Uterus (tissue), 2 donors: ENCODE measurements at regions not wholly inside any gene's neighbourhood (a gene's known extent, or its start where the extent isn't known, plus 50 kb on each side); places are given as distances from the start of the nearest gene placed in this dataset.

Experiments used
- CTCF ChIP-seq, 4 experiments: fragments of 200-600 bp in 2 of 4; fragments of 450-650 bp in 2 of 4; sonication (generic) in 2 of 4; IDR thresholded peaks; one replicate each; pipeline ENCODE4 v1.5.1; 2016 to 2019; ENCODE audit warnings: antibody characterized with exemption in 4 of 4, mild to moderate bottlenecking in 2 of 4, moderate library complexity in 1 of 4
- POLR2A ChIP-seq, 2 donors: fragments of 450-650 bp; IDR thresholded peaks; one replicate each; pipeline ENCODE4 v1.6.1; 2016; ENCODE audit warnings: antibody characterized with exemption in 2 of 2, mild to moderate bottlenecking in 1 of 2, moderate library complexity in 1 of 2

DNA sequence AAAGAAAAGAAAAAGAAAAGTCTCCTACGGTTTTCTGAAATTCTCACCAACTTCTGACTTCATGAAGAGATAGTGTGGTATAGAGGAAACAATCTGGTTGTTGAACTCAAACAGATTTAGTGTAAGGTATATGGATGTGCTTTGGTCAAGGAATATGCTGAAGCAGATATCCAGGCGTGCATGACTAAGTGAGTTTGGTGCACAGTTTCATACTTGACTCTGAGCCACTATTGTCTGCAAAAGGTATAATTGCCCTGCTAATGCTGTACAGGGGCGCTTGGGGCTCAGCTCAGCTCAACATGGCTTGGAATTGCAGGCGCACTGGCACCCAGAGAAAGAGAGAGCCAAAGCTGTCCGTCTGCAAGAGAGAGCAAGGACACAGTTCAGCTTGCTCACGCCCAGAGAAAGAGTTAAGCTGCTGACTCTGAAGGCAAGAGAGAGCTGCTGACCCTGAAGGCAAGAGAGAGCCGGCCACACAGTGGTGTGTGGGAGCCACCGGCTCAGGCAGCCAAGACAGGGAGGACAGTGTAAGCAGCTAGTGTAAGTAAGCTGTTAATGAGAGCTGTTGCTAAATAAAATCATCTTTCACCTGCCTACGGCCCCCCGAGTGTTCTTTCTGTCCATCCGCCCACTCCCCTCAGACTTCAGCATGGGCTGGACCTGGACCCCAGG lies 66.4 kb upstream of the SLC38A4 start:
- TF ChIP-seq CTCF (IDR thresholded peaks at IDR 0.05) (no peak), POLR2A (IDR thresholded peaks at IDR 0.05) (no peak)
